ENCODE measurements at regions not wholly inside any gene's neighbourhood (a gene's known extent, or its start where the extent isn't known, plus 50 kb on each side); places are given as distances from the start of the nearest gene placed in this dataset.

DNA sequence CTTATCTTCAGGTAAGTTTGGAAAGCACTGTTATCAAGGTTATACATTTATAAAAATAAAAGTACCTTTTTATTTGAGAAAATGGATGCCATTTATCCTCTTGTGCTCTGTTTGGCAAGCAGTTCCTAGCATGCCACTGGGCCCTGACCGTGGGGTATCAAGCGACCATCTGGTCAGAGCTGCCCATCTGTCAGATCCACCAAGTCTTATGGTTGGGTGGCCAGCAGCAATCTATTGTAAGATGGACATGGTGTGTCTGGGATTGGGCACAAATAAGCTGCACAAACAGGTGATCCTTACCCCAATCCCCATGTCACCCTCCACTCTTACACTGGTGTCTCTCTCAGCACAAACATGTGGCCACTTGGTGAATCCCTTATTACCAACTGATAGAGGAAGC lies 178.5 kb downstream of the DLEU7 start:
- no peaks in the 10 kb centered on the region for H3K36me3 ChIP-seq
- H3K4me3 ChIP-seq: no peak overlapping the region
- H3K9me3 ChIP-seq: no peaks in the 10 kb centered on the region
- H3K4me1 ChIP-seq (replicated peaks): no peaks in the 10 kb centered on the region
- H3K27me3 ChIP-seq (replicated peaks; ENCODE audit: insufficient read depth): no peaks in the 10 kb centered on the region
- no peak overlapping the region for H3K27ac ChIP-seq
- TF ChIP-seq, protein P1, sequence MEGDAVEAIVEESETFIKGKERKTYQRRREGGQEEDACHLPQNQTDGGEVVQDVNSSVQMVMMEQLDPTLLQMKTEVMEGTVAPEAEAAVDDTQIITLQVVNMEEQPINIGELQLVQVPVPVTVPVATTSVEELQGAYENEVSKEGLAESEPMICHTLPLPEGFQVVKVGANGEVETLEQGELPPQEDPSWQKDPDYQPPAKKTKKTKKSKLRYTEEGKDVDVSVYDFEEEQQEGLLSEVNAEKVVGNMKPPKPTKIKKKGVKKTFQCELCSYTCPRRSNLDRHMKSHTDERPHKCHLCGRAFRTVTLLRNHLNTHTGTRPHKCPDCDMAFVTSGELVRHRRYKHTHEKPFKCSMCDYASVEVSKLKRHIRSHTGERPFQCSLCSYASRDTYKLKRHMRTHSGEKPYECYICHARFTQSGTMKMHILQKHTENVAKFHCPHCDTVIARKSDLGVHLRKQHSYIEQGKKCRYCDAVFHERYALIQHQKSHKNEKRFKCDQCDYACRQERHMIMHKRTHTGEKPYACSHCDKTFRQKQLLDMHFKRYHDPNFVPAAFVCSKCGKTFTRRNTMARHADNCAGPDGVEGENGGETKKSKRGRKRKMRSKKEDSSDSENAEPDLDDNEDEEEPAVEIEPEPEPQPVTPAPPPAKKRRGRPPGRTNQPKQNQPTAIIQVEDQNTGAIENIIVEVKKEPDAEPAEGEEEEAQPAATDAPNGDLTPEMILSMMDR (IDR thresholded peaks at IDR 0.05): no peak
- no peak for TF ChIP-seq POLR2AphosphoS5 (IDR thresholded peaks at IDR 0.05)
- intact Hi-C loops (cut with DNase I): no loop called here
- no peak for DNase-seq (ENCODE audit: low spot score)
- 100% methylated on average over 2 of the region's 2 CpGs for whole genome bisulfite sequencing

- Histone ChIP-seq H3K36me3 (no peaks in the 10 kb centered on the region), H3K4me1 (replicated peaks) (no peaks in the 10 kb centered on the region), H3K27me3 (replicated peaks; ENCODE audit: insufficient read depth) (no peaks in the 10 kb centered on the region), H3K4me3 (no peak overlapping the region), H3K27ac (no peak overlapping the region), H3K9me3 (no peaks in the 10 kb centered on the region)
- intact Hi-C loops (cut with DNase I): no loop called here
- 78% methylated on average over 6 of the region's 6 CpGs for WGBS
- TF ChIP-seq POLR2AphosphoS5 (IDR thresholded peaks at IDR 0.05): no peak
- TF ChIP-seq POLR2A (IDR thresholded peaks at IDR 0.05): no peak
- TF ChIP-seq, protein P1 (IDR thresholded peaks at IDR 0.05): no peak
- DNase-seq (ENCODE audit: low spot score): no peak
Measured at GRCh38 chr13:50668049-50668448, 175.4 kb downstream of the DLEU7 start.

GRCh38 chr13:50668691-50669271 lies 174.7 kb downstream of the DLEU7 start:
- intact Hi-C loops (cut with DNase I): no loop called here
- WGBS: 63% methylated on average over 3 of the region's 3 CpGs
- Histone ChIP-seq H3K36me3 (no peaks in the 10 kb centered on the region), H3K4me1 (replicated peaks) (no peaks in the 10 kb centered on the region), H3K9me3 (no peaks in the 10 kb centered on the region), H3K27me3 (replicated peaks; ENCODE audit: insufficient read depth) (no peaks in the 10 kb centered on the region), H3K27ac (no peak overlapping the region), H3K4me3 (no peak overlapping the region)
- no peak for DNase-seq (ENCODE audit: low spot score)
- TF ChIP-seq POLR2AphosphoS5 (IDR thresholded peaks at IDR 0.05): no peak
- TF ChIP-seq, protein P1 (IDR thresholded peaks at IDR 0.05): no peak
- TF ChIP-seq POLR2A (IDR thresholded peaks at IDR 0.05): no peak

- Histone ChIP-seq H3K4me3 (no peak overlapping the region), H3K27ac (no peak overlapping the region), H3K9me3 (no peaks in the 10 kb centered on the region), H3K27me3 (replicated peaks; ENCODE audit: insufficient read depth) (no peaks in the 10 kb centered on the region), H3K4me1 (replicated peaks) (no peaks in the 10 kb centered on the region), H3K36me3 (no peaks in the 10 kb centered on the region)
- intact Hi-C loops (cut with DNase I): no loop called here
- TF ChIP-seq, protein P1 (IDR thresholded peaks at IDR 0.05): no peak
- no peak for TF ChIP-seq POLR2AphosphoS5 (IDR thresholded peaks at IDR 0.05)
- TF ChIP-seq POLR2A (IDR thresholded peaks at IDR 0.05): no peak
- 94% methylated on average over 7 of the region's 8 CpGs for WGBS
- no peak for DNase-seq (ENCODE audit: low spot score)
Measured at GRCh38 chr13:50670272-50670671, 173.2 kb downstream of the DLEU7 start.

- 90% methylated on average over 4 of the region's 4 CpGs for WGBS
Measured at GRCh38 chr13:50670847-50671496, 172.5 kb downstream of the DLEU7 start.

More at GRCh38 chr13:50670847-50671496, 172.5 kb downstream of the DLEU7 start:
- Histone ChIP-seq H3K36me3 (no peaks in the 10 kb centered on the region), H3K27ac (no peak overlapping the region), H3K9me3 (no peaks in the 10 kb centered on the region), H3K4me3 (no peak overlapping the region), H3K4me1 (replicated peaks) (no peaks in the 10 kb centered on the region), H3K27me3 (replicated peaks; ENCODE audit: insufficient read depth) (no peaks in the 10 kb centered on the region)
- intact Hi-C loops (cut with DNase I): no loop called here
- no peak for DNase-seq (ENCODE audit: low spot score)
- TF ChIP-seq POLR2A (IDR thresholded peaks at IDR 0.05) (no peak), POLR2AphosphoS5 (IDR thresholded peaks at IDR 0.05) (no peak)
- TF ChIP-seq, protein P1 (IDR thresholded peaks at IDR 0.05): no peak

Measured in prostate gland (tissue), 2 donors.